KBM-7 (cell line): ENCODE measurements at regions not wholly inside any gene's neighbourhood (a gene's known extent, or its start where the extent isn't known, plus 50 kb on each side); places are given as distances from the start of the nearest gene placed in this dataset.

ENCODE experiments used
- DNase-seq: peaks from one replicate; pipeline ENCODE4 v3.0.0-alpha.2; 2015
- in situ Hi-C: fragments of 300-500 bp; cut with MboI; formaldehyde crosslinking; loops from 2 replicates; pipeline ENCODE4 v1.14.3; 2020; ENCODE audit warnings: low sequenced_read_pairs, low pct_unique_long_range_greater_than_20kb, mixed read lengths

- DNase-seq = no peak
- in situ Hi-C loops = no loop called here
Observed at GRCh38 chr9:89812556-89813181, 207.9 kb downstream of the GADD45G start.

GRCh38 chr9:89813482-89813881 is 208.7 kb downstream of the GADD45G start:
- no peak for DNase-seq
- in situ Hi-C loops = no loop called here

GRCh38 chr9:89814340-89815040 is 209.7 kb downstream of the GADD45G start:
- no peak for DNase-seq
- in situ Hi-C loops = no loop called here

DNA sequence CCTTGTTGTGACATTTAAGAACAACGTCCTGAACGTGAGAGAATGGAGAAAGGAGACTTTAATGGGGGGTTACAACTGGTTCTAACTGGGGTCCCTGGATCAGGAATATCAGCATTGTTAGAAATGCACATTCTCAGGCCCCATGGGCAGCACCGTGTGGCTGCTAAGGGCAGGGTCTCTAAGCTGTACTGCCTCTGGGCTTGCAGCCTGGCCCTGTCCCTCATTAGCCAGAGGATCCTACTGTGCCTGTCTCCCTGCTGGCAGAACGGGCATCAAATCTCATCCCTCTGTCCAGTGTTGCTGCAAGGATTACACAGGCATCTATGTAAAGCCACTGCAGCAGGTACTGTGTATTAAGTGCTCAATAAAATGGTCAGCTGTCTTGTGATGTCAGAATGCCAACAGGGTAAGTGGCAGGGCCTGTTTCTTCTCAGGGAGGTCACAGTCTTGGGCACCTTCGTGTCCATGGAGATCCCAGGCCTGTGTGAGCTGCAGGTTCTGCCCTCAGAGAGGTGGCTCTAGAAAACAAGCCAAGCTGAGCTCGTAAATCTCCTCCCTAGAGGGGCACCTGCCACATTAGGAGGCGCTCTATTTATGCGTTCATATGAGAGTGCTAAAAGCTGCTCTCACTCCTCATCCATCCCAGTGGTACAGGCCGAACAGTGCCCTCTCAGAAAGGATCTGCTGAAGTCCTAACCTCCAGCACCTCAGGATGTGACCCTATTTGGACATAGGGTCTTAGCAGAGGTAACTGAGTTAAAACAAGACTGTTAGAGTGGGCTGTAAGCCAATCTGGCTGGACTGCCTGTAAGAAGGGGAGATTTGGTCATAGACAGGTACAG is 210.5 kb downstream of the GADD45G start:
- in situ Hi-C loops = no loop called here
- no peak for DNase-seq

DNA sequence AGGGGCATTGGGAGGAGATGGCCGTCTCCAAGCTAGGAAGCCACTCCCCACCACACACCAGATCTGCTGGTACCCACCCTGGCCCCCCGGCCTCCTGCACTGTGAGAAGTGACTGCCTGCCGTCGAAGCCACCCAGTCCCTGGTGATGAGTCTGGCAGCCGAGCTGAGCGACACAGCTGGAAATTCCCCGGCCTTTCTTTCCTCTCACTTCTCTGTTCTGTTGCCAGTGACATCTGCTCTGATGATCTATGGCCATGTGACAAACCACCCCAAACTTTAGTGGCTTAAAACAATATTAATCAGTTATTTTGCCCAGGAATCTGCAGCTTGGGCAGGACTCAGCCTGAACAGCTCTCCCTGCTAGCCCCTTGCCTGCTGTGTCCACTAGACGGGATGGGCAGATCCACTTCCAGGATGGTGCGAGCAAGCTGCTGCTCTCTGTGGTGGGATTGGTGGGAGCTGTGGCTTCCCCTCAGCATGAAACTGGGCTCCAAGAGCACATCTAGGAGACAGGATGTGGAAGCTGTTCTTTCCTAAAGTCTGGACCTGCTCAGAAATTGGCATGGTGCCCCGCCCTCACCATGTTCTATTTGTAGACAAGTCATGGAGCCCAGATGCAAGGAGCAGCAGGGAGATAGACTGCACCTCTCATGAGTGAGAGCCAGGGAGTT is 211.2 kb downstream of the GADD45G start:
- no peak for DNase-seq

DNA sequence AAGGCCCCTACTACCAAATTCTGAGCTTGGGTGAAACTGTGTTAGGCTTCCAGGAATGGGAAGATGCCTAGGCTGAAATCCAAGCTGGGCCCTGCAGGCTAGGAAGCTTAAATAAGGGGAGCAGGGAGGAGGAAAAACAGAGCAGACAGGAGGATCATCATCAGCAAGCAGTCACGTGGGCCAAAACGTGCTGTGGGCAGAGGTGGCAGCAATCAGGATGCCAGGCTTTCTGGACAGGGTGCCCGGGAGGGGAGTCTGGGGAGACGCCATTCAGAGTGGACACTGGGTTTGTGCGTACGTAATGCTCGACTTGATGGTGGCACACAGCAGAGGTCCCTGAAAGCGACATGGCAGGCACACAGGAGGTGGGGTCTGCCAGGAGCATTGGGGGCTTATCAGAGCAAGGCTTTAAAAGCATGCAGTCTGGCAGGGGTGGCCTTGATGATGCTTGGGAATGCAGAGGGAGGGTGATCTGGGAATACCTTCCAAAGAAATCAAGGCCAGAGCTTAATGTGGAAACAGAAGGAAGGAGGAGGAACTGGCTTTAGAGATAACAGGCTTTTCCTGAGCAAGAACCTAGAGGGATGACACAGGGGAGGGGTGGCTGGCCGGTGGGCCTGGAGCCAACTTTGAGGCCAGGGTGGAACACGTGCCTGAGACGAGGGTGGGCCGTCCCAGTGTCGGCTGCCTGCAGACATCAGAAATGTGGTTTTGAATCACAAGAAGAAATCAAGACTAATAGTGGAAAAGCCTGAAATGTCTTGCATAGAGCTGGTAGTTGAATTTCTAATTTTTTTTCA is 212.5 kb downstream of the GADD45G start:
- no peak for DNase-seq
- in situ Hi-C loops = no loop called here

More for the DNA sequence above, 211.2 kb downstream of the GADD45G start:
- in situ Hi-C loops = no loop called here

GRCh38 chr9:89820337-89820736 is 215.5 kb downstream of the GADD45G start:
- in situ Hi-C loops = no loop called here
- no peak for DNase-seq

- no peak for DNase-seq
- in situ Hi-C loops = no loop called here
Observed at GRCh38 chr9:89821081-89821480, 216.3 kb downstream of the GADD45G start.

- DNase-seq = no peak
- in situ Hi-C loops = no loop called here
Observed at GRCh38 chr9:89822996-89823395, 218.2 kb downstream of the GADD45G start.

GRCh38 chr9:89825669-89826068 is 220.9 kb downstream of the GADD45G start:
- in situ Hi-C loops = no loop called here
- no peak for DNase-seq

DNA sequence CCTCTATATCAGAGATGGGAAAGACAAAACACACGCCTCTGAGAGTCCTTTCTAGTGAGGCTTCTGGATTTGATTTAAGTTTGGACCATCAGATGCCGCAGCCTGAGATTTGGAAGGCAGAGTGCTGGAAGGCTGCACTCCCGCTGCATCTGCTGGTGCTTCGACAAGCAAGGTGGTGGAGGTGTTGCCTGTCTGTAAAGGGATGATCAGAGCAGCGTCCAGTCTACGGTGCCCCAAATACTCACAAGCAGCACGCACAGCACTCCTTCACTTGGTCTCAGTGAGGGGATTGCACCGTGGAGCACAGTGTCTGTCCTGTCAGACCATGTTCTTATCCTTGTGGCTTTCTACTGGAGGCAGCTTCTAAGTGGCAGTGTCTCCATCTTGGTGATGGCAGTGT is 221.4 kb downstream of the GADD45G start:
- in situ Hi-C loops = no loop called here
- no peak for DNase-seq

DNA sequence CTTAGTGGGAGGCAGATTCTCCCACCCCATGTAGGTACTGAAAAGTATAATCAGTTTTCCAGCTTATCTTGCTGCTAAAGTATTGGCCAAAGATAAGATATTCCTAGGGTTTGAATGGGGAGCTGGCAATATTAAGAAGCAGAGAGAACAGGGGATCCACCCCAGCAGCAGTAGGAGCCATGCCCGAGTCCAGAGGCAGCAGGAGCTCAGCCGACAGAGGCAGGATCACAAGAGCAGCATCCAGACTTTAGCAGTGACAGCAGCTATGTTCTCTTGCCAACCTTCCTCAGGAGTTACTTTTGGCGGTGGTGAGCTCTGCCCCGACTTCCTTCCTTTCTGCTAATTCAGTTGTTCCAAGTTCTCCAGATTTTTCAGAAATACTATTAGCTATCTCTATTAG is 224.5 kb downstream of the GADD45G start:
- no peak for DNase-seq
- in situ Hi-C loops = no loop called here

- in situ Hi-C loops = no loop called here
Observed at GRCh38 chr9:89835666-89836065, 230.9 kb downstream of the GADD45G start.

GRCh38 chr9:89837162-89837933 is 232.5 kb downstream of the GADD45G start:
- in situ Hi-C loops = no loop called here
- DNase-seq = no peak

More at GRCh38 chr9:89835666-89836065, 230.9 kb downstream of the GADD45G start:
- no peak for DNase-seq

DNA sequence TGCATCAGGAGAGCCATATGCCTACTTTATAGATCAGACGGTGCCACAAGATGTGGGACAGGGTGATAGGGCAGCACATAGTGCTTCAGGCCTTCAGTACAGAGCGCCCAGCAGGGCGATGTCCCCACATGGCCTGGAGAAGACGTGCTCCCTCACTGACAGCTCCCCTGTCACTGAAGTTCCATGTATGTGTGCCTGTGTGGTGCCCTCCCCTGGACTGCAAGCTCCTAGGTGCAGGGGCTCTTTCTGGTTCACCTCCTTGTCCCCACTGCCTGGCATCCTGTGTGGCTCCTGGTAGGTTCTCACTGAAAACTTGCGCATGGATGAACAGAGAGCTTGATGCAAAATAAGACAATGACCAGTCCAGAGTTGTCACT is 233.1 kb downstream of the GADD45G start:
- DNase-seq = no peak
- in situ Hi-C loops = no loop called here

- in situ Hi-C loops = no loop called here
- no peak for DNase-seq
Observed at GRCh38 chr9:89838621-89839020, 233.8 kb downstream of the GADD45G start.

DNA sequence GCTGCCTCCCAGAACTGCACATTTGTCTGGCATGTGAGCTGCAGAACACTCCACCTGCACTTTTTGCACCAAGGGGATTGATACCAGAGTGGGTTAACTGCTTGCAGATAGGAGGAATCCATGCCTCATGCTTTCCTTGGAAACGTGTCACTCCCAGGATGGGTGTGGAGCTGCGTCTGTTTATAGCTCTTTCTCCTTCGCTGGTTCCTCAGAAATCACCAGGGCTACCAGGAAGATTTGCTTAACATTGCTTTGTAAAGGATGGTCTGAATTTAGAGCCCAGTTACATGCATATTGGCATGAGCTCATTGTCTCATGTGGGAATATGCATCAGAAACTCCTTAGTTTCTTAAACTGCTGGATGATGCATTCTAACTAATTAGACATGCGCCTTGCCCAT is 234.6 kb downstream of the GADD45G start:
- in situ Hi-C loops = no loop called here
- no peak for DNase-seq

DNA sequence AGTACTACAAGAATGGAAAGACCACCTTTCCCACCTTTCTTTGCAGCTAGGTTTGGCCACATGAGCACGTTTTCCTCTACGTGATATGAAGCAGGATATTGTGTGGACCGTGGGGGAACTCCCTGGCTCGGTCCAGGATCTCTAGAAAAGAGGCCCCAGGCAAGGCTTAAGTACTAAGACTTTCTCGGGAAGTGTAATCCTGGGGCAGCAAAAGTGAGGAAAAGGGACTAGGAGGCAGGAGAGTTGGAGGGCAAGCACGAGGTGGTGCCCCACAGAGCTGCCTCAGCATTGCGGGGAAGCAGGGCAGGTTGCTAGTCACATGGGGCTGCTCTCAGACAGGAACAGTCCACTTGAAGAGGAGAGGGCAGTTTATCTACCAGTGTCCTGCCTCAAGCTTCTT is 235.1 kb downstream of the GADD45G start:
- DNase-seq = no peak
- in situ Hi-C loops = no loop called here
